GM19193 (cell line): ENCODE measurements at regions not wholly inside any gene's neighbourhood (a gene's known extent, or its start where the extent isn't known, plus 50 kb on each side); places are given as distances from the start of the nearest gene placed in this dataset.

Experiments used
- POLR2A ChIP-seq: IDR thresholded peaks from 4 replicates; pipeline ENCODE4 v1.6.1; 2011; ENCODE audit not compliant: insufficient read depth, insufficient read length; ENCODE audit errors: extremely low read depth

DNA sequence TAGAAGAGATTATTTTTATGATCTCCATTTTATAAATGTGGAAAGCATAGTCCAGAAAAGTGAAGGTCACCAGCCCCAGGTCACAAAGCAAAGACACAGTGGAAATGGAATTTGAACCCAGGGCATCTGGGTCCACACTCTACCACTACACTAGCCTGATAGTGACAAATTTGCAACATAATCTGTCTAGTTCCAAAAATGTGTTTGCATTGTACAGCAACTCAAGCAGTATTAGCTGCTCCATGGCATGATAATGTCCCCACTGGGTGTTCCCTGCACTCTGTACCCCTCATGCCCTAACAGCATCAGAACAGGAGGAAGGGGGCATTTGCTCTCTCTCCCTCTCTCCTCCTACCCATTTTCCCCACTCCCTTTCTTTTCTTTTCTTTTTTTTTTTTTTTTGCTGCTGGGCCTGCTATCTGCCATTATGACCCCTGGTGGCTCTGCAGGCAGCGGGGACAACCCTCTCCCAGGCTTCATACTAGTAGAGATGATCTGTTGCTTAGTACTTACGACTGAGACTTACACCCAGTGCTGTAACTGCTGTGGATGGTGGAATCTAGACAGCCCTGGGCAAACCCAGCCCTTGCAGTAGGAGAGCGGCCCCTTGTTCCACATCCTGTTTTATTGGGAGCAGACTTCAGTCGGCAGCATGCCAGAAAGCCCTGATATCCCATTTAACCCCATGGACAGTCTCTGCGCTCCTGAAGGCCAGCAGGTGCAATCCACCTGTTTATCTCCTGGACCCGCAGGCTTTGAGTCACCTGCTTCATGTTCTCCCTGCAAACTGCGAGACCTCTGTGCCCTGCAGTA is 306.3 kb downstream of the SOX9 start:
- TF ChIP-seq POLR2A = no peak

DNA sequence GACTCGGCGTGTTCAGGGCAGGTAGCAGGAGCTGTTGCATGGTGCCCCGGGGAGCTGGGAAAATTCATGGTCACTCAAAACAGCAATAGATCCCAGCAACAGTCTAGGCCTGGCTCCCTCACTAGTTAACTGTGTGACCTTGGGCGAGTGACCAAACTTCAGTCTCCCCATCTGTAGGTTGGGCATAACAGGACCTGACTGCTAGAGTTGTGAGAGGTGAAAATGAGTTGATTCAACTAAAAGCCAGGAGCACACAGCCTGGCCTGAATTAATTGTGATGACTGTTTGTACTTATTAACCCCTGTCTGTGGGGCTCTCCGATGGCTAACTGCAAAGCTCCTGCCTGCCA is 306.9 kb downstream of the SOX9 start:
- TF ChIP-seq POLR2A = peak; percentile 19

DNA sequence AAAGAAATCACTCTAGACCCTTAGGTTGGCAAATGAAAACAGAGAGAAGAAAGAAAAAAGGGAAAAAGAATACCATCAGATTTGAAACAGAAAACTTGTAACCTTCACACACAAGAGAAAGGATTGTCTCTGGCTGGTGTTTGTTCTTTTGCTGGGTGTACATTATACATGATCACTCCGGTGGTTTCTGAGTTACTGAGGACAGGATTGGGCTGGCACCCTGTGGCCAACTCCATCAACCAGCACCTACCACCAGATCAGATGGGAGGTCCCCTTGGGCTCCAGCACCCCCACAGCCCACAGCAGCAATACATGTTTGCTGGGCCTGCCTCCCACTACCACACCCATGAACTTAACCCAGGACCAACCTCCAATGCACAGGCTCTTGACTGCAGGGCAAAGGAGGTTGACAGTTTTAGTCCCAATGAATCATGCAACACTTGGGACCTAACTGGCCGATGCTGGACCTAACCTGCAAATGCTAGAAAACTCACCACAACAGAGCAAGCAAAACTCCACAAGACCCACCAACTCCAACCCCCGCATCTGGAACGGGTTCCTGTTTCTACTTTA is 308.3 kb downstream of the SOX9 start:
- TF ChIP-seq POLR2A = no peak

DNA sequence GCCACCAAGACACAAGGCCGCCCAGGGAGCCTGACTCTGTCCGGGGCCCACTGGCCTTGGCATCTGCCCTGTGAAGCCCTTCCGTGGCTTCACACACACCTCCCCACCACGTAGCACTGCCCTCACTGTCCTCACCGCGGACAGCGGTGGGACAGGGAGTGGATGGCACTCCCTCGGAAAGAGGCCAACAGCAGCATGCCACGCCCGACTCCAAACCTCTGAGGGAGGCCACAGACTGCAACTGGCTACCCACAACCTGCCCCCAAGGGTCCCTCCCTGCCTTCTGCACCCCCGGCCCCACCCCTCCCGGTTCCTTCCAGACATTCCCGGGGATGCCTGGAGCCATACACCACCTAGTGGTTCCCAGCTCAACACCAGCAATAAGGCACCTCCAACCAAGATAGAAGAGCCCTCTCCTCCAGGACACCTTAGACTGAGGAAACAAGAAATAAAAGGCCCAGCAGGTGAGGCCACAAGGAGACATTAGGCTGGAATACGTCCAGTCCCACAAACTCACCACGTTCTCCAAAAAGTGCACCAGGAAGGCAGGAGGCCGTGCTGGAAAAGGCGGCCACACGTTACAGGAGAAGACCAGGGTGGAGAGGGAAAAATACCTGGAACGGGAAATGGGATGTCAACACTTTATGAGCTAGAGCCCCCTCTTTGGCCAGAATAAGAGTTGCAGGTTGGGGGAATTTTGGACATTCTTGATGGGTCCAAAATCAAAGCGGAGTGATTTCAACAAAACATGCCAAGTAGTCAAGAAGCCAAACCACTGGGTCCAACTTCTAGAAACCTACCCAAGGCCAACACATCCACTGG is 310.0 kb downstream of the SOX9 start:
- no peak for TF ChIP-seq POLR2A

DNA sequence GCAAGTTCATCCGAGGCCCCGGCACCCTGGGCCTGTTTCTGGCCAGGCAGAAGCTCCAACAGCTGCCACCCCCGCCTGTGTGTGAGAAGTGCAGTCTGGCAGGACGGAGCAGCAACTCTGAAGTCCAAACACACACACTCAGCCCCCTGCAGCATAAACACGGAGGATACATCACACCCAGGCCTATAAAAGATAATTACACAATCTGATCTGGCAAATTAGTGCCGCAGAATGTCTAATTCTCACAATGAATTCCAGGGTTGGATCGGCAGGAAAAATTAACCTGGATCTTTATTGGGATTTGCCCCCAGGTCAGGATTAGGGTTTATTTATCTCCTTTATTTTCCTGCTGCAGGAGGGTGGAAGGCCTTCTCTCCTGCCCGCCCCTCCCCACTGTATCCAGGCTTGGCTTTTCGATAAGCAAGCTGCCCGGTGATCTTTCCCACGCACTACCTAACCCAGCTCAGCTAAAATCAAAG is 311.4 kb downstream of the SOX9 start:
- TF ChIP-seq POLR2A = no peak

DNA sequence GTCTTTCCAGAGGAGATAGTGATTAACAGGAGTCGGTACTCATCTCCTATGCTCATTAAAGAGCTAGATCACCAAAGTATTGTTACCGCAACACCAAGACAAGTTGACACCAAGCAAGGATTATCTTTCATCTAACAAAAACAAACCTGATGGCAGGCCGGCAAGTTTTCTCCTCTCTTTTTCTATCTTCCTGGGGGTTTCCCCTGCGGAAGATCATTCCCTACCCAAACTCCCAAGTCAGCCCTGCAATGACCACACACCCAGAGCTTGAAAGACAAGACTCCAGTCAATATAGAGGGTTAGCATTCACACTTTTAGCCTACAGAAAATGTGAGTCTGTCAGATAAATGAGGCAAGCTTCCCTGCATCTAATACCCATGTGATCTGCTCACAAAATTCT is 312.1 kb downstream of the SOX9 start:
- TF ChIP-seq POLR2A = no peak

DNA sequence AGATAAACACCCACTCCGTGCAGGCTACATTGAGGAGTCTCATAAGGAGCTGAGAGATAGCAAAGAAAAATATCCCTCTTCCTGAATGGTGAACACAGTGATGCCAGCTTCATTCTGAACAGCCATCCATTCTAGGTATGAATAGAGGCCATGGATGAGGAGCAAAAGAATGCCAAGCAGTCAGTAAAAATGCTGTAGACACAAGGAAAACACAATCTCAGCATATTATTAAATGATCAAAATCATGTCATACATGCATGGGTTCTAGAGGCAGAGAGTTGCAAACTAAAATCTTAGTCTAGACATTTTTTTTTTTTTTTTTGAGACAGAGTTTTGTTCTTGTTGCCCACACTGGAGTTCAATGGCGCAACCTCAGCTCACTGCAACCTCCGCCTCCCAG is 313.0 kb downstream of the SOX9 start:
- TF ChIP-seq POLR2A = no peak

DNA sequence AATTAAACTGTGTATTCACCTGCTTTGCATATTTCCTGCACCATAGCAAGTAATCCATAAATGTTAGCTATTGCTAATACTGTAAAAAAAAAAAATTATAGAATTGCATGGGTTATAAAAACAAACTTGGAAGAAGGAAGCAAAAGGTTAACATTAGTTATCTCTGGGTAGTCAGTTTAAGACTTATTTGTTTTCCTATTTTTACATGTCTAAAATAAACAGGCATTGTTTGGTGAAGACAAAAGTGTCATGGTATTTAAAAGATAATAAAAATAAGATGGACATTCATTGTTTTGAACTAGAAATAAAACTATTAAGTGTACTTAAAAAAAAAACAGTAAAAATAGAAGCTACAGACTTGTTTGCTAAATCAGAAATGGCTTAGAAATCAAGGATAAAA is 313.8 kb downstream of the SOX9 start:
- TF ChIP-seq POLR2A = no peak

DNA sequence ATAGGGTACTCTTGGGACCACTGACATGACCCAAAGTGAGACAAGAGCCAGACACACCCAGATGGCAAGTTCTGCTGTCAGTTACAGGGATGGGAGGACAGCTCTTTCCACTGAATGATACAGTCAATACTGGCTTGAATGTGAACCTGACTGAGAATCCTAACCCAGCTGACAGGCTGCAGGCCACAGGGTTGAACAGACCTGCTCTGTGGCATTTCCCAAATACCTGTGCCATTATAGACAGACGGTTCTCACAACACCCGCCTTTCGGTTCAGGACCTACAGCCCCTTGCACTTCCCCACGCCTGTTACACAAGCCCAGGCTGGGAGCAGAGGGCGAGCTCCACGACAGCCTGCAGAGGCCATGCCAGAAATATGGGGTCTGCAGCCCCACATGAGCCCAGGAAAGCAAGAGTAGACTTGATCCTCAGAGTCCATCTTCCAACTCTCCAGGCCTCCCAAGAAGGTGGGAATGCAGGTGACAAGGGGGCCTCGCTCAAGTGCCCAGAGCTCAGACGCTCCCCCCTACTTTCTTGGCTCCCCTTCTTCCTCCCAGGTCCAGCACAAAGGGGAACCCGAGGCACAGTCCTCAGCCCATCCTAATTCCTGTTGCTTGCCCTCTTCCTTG is 314.3 kb downstream of the SOX9 start:
- TF ChIP-seq POLR2A = no peak

DNA sequence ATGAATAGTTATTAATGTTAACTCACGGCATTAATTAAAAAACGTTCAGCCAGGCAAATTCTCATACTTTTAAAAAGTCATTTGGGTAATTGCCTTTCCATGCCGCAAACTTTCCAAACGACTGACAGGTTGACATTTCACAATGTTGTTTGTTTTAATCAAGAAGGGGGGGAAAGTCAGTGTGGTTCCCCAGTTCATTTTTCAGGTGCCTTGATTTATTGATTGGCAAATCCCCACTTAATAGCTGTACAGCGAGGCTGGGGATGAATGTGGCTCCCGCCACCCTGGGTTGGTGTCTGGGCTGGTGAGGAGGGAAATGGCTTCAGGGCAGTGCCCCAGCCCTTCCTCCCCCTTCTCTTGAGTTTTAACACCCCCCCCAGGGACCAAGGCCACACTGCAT is 318.0 kb downstream of the SOX9 start:
- TF ChIP-seq POLR2A = no peak

DNA sequence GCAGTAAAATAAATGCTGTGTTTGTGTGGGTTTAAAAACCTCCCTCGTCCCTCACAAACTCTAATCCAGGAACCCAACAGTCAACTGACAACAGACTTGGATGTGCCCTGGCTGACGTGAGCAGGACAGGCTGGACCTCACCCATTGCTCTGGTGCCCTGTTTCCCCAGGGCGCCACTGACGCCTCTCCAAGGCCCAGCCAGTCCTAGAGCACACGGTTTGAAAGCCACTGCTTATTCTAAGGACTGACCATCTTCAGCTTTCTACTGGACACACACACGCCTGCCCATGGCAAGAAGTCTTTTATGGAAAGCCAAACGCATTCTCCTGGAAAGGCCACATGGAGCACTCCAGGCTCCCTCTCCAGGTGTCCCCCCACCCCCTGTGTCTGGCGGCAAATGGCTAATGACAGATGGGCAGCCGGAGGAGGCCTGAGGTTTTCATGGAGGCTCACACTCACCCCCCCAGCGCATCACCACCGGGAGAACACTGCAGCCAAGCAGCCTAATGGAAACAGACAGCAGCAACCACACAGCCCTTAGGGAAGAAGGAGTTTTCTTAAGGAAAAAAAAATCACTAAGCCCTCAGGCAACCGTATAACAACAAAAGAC is 319.2 kb downstream of the SOX9 start:
- TF ChIP-seq POLR2A = no peak

DNA sequence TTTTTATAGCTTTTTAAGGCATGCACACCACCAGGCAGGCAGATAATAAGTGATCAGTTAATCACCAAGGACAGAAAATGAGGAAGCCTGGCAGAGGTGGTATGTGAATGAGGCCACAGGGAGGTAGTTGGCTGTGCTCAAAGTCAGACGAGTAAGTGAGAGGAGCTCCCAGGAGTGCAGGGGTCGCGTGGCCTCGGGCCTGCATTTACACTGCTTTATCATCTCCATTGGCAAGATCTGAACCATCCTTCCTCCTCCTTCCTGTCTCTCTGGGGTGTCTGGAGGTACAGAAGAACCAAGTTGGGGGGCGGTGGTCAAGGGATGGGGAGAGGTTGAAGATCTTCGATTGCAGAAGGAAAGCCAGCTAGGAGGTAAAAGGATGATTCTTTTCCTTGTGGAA is 320.1 kb downstream of the SOX9 start:
- TF ChIP-seq POLR2A = no peak

DNA sequence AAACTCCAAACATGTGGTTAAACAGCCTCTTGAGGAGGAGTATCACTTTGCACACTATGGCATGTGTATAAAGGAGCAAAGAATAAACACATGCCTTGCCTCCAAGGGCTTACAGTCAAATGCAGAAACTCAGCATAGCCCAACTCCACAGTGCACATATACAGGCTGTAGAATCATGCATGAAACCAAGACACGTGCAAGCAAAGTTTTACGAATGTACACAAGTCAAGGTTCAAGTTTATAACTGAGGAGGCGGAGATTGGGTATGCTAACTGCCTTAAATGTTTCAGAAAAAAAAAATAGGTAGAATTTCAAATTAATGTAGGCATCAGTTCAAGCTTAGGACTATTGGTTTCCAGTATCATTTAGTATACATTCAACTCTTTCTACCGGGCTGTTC is 321.1 kb downstream of the SOX9 start:
- no peak for TF ChIP-seq POLR2A

DNA sequence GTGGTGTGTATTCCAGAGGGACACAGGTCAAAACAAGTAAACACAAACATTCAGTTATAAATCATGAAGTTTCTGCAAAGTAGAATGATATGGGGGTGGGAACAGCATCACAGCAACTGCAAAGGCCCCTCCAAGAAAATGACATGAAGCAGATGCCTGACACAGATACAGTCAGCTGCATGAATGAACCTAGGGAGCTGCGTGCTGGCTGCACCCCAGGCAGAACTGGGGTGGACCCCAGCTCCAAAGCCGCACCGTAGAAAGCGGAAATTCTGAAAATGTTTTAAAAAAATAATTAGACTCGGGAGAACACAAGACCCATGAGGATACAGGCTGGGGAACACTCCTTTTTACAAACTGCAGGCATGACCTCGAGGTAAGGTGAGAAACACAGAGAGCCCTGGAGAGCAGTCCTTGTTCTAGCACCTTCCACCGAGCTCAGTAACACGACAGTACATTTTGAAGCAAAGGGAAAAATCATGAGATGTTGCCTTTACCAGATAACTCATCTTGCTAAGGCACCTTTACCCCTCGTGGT is 323.8 kb downstream of the SOX9 start:
- TF ChIP-seq POLR2A = no peak
